LoVo (cell line): ENCODE measurements at regions not wholly inside any gene's neighbourhood (a gene's known extent, or its start where the extent isn't known, plus 50 kb on each side); places are given as distances from the start of the nearest gene placed in this dataset.
"Not testable (repeated sequence)": the region's sequence is repeated elsewhere in the genome, so short reads cannot be mapped to it uniquely, and the experiment has no call there.

Source experiments
- DNase-seq: peaks from one replicate; pipeline ENCODE4 v3.0.0-alpha.2; 2016; ENCODE audit warnings: low spot score

GRCh38 chr10:52540479-52540984 lies 226.5 kb downstream of the DKK1 start:
- no peak for DNase-seq

- DNase-seq, result peak; percentile 11
Measured at GRCh38 chr10:52541006-52541473, 227.0 kb downstream of the DKK1 start.

GRCh38 chr10:52542906-52543305 lies 228.8 kb downstream of the DKK1 start:
- DNase-seq, result peak; percentile 21

- DNase-seq, result no peak
Measured at GRCh38 chr10:52551046-52551445, 221.5 kb downstream of the MBL2 start.

- DNase-seq, result no peak
Measured at GRCh38 chr10:52558090-52558489, 214.5 kb downstream of the MBL2 start.

GRCh38 chr10:52561322-52561721 lies 211.3 kb downstream of the MBL2 start:
- no peak for DNase-seq

- DNase-seq, result no peak
Measured at GRCh38 chr10:52563360-52563759, 209.2 kb downstream of the MBL2 start.

GRCh38 chr10:52566471-52567246 lies 205.9 kb downstream of the MBL2 start:
- peak; percentile 53 for DNase-seq

GRCh38 chr10:52567247-52567580 lies 205.4 kb downstream of the MBL2 start:
- DNase-seq, result no peak

- no peak for DNase-seq
Measured at GRCh38 chr10:52568309-52568708, 204.3 kb downstream of the MBL2 start.

- DNase-seq, result no peak
Measured at GRCh38 chr10:52570490-52570889, 202.1 kb downstream of the MBL2 start.

- DNase-seq, result no peak
Measured at GRCh38 chr10:52571018-52571417, 201.6 kb downstream of the MBL2 start.

- no peak for DNase-seq
Measured at GRCh38 chr10:52571516-52572182, 200.9 kb downstream of the MBL2 start.

GRCh38 chr10:52573347-52573746 lies 199.2 kb downstream of the MBL2 start:
- peak; percentile 17 for DNase-seq

- DNase-seq, result no peak
Measured at GRCh38 chr10:52574697-52575096, 197.9 kb downstream of the MBL2 start.

- DNase-seq, result no peak
Measured at GRCh38 chr10:52577047-52577446, 195.5 kb downstream of the MBL2 start.

- no peak for DNase-seq
Measured at GRCh38 chr10:52578871-52579405, 193.6 kb downstream of the MBL2 start.

- not testable (repeated sequence) for DNase-seq
Measured at GRCh38 chr10:52581636-52582035, 190.9 kb downstream of the MBL2 start.

GRCh38 chr10:52583336-52583735 lies 189.2 kb downstream of the MBL2 start:
- DNase-seq, result no peak

GRCh38 chr10:52586710-52587109 lies 185.9 kb downstream of the MBL2 start:
- no peak for DNase-seq

GRCh38 chr10:52597189-52597863 lies 175.3 kb downstream of the MBL2 start:
- DNase-seq, result no peak

- DNase-seq, result no peak
Measured at GRCh38 chr10:52598936-52599335, 173.6 kb downstream of the MBL2 start.
